Suprapubic skin (tissue), 3 donors: ENCODE measurements at regions not wholly inside any gene's neighbourhood (a gene's known extent, or its start where the extent isn't known, plus 50 kb on each side); places are given as distances from the start of the nearest gene placed in this dataset.

ENCODE experiments used
- CTCF ChIP-seq, 2 donors: fragments of 200-600 bp in 1 of 2; fragments of 450-650 bp in 1 of 2; sonication (generic) in 1 of 2; IDR thresholded peaks; one replicate each; pipeline ENCODE4 v1.5.1; 2016 to 2019; ENCODE audit warnings: antibody characterized with exemption in 2 of 2, mild to moderate bottlenecking in 1 of 2, moderate library complexity in 1 of 2
- POLR2AphosphoS5 ChIP-seq, 3 donors: sonication (generic); formaldehyde crosslinking; IDR thresholded peaks; one replicate each; pipeline ENCODE4 v1.6.1; 2017; ENCODE audit warnings: antibody characterized with exemption in 3 of 3

- TF ChIP-seq CTCF (IDR thresholded peaks at IDR 0.05) (no peak), POLR2AphosphoS5 (IDR thresholded peaks at IDR 0.05) (no peak)
Observed at GRCh38 chr22:48841881-48842582, 985.6 kb downstream of the BRD1 start.
